ENCODE measurements at regions not wholly inside any gene's neighbourhood (a gene's known extent, or its start where the extent isn't known, plus 50 kb on each side); places are given as distances from the start of the nearest gene placed in this dataset.

- no peaks in the 10 kb centered on the region for H3K4me1 ChIP-seq (ENCODE audit: control insufficient read depth, insufficient read depth, low read length)
- DNase-seq: no peak
- Mint-ChIP-seq H3K9me3 (no peaks in the 10 kb centered on the region), H3K27me3 (ENCODE audit: insufficient read depth) (no peaks in the 10 kb centered on the region), H3K27ac (no peak overlapping the region), H3K4me3 (no peak overlapping the region), H3K4me1 (no peaks in the 10 kb centered on the region), H3K36me3 (ENCODE audit: low read depth) (no peaks in the 10 kb centered on the region)
- no peaks in the 10 kb centered on the region for H3K36me3 ChIP-seq (ENCODE audit: control insufficient read depth, insufficient read depth, low read length)
- no peak overlapping the region for H3K9ac ChIP-seq (ENCODE audit: extremely low read depth, low read length, poor library complexity, severe bottlenecking)
- no peak overlapping the region for H3K4me3 ChIP-seq (ENCODE audit: low read length)
- H3K27me3 ChIP-seq (ENCODE audit: control insufficient read depth, insufficient read depth, low read length, poor library complexity, severe bottlenecking): no peaks in the 10 kb centered on the region
- no peak overlapping the region for H3K27ac ChIP-seq (ENCODE audit: low read depth, low read length)
- no peaks in the 10 kb centered on the region for H3K9me3 ChIP-seq (ENCODE audit: control insufficient read depth, low read length)
- 83 to 97% methylated on average over 1 to 2 of the region's 2 CpGs for WGBS, 2 experiments (ENCODE audit: insufficient coverage in 1 of 2, insufficient read length in 1 of 2)
- no peak for TF ChIP-seq CTCF (conservative IDR thresholded peaks at IDR 0.05)
Measured at GRCh38 chr5:155595791-155596190, 582.2 kb downstream of the KIF4B start.

GRCh38 chr5:155598552-155598951, 585.0 kb downstream of the KIF4B start:
- WGBS, 2 experiments (ENCODE audit: insufficient coverage in 1 of 2, insufficient read length in 1 of 2): 88 to 100% methylated on average over 2 to 4 of the region's 4 CpGs
- Histone ChIP-seq H3K9ac (ENCODE audit: extremely low read depth, low read length, poor library complexity, severe bottlenecking) (no peak overlapping the region), H3K9me3 (ENCODE audit: control insufficient read depth, low read length) (no peaks in the 10 kb centered on the region), H3K4me1 (ENCODE audit: control insufficient read depth, insufficient read depth, low read length) (no peaks in the 10 kb centered on the region), H3K36me3 (ENCODE audit: control insufficient read depth, insufficient read depth, low read length) (no peaks in the 10 kb centered on the region), H3K27ac (ENCODE audit: low read depth, low read length) (no peak overlapping the region), H3K27me3 (ENCODE audit: control insufficient read depth, insufficient read depth, low read length, poor library complexity, severe bottlenecking) (no peaks in the 10 kb centered on the region), H3K4me3 (ENCODE audit: low read length) (no peak overlapping the region)
- no peak for DNase-seq
- H3K4me3 Mint-ChIP-seq: no peak overlapping the region
- no peaks in the 10 kb centered on the region for H3K36me3 Mint-ChIP-seq (ENCODE audit: low read depth)
- H3K4me1 Mint-ChIP-seq: no peaks in the 10 kb centered on the region
- no peak for TF ChIP-seq CTCF (conservative IDR thresholded peaks at IDR 0.05)
- H3K27ac Mint-ChIP-seq: no peak overlapping the region
- H3K27me3 Mint-ChIP-seq (ENCODE audit: insufficient read depth): peaks cover 2% of the 10 kb centered on the region
- no peaks in the 10 kb centered on the region for H3K9me3 Mint-ChIP-seq

GRCh38 chr5:155605920-155606319, 592.4 kb downstream of the KIF4B start:
- Mint-ChIP-seq H3K9me3 (no peaks in the 10 kb centered on the region), H3K27me3 (ENCODE audit: insufficient read depth) (peaks cover 4% of the 10 kb centered on the region), H3K4me3 (no peak overlapping the region), H3K27ac (no peak overlapping the region), H3K4me1 (no peaks in the 10 kb centered on the region), H3K36me3 (ENCODE audit: low read depth) (no peaks in the 10 kb centered on the region)
- 87 to 89% methylated on average over 1 of the region's 1 CpG for WGBS, 2 experiments (ENCODE audit: insufficient coverage in 1 of 2, insufficient read length in 1 of 2)
- H3K4me3 ChIP-seq (ENCODE audit: low read length): no peak overlapping the region
- H3K27ac ChIP-seq (ENCODE audit: low read depth, low read length): no peak overlapping the region
- H3K4me1 ChIP-seq (ENCODE audit: control insufficient read depth, insufficient read depth, low read length): no peaks in the 10 kb centered on the region
- DNase-seq: no peak
- H3K9ac ChIP-seq (ENCODE audit: extremely low read depth, low read length, poor library complexity, severe bottlenecking): no peak overlapping the region
- no peaks in the 10 kb centered on the region for H3K36me3 ChIP-seq (ENCODE audit: control insufficient read depth, insufficient read depth, low read length)
- no peaks in the 10 kb centered on the region for H3K27me3 ChIP-seq (ENCODE audit: control insufficient read depth, insufficient read depth, low read length, poor library complexity, severe bottlenecking)
- no peak for TF ChIP-seq CTCF (conservative IDR thresholded peaks at IDR 0.05)
- H3K9me3 ChIP-seq (ENCODE audit: control insufficient read depth, low read length): no peaks in the 10 kb centered on the region
